NCI-H1694 (cell line): ENCODE measurements at regions not wholly inside any gene's neighbourhood (a gene's known extent, or its start where the extent isn't known, plus 50 kb on each side); places are given as distances from the start of the nearest gene placed in this dataset.

Source experiments
- DNase-seq: peaks from one replicate; lab custom pipeline; 2025; lab: John Stamatoyannopoulos, UW

GRCh38 chr7:25887795-25888559 is 264.0 kb upstream of the NFE2L3 start:
- DNase-seq = no peak

DNA sequence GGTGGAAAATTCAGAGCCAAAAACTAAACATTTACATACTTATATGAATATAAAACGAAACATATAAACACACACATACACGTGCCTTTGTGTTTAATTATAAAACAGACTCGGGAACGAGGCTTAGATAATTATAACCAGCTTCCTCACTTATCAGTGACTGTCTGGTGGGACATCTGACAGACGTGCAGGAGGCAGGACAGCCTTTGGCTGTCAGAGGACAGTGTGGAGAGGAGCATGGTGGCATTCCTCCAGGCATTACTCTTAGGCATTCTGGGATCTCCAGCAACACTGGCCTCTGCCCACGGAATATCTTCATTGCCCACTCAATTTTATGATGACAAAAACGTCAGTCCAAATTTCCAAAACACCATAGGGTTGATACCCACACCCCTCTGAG is 262.2 kb upstream of the NFE2L3 start:
- DNase-seq = no peak

DNA sequence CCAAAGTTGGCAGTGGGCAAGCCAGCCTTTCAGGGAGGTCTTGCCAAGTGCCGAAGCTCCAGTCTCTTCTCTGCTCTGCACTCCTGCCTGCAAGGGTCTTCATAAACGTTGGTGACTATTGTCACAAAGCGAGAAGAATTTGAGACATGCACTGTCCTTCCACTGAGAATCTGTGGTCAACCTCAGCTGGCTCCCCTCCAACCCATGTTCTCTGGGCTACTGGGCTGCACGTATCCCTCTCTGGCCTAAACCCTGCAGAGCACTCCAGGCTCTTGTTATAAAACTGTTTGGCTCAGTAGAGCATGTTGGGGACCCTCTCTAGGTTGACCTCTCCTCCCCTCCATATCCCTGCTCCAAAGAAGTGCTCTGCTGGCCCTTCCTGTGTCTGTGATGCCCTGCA is 260.4 kb upstream of the NFE2L3 start:
- DNase-seq = no peak

DNA sequence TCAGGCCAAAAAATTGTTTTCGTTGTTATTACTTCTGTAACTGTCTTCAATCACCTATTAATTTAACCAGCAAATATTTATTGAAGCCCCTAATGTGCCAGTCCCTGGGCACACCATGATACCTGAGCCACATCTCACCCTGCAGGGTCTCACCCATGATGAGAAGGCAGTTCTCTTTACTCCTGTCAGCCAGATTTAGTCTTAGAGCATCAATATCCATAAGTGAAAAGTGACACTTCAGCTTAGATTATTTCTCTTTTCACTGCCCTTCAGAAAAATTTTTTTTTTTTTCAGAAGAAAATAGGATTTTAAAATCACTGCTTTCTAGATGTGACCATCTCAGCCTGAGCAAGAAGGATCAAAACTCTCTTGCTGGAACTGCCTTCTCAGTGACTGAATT is 258.6 kb upstream of the NFE2L3 start:
- DNase-seq = no peak

DNA sequence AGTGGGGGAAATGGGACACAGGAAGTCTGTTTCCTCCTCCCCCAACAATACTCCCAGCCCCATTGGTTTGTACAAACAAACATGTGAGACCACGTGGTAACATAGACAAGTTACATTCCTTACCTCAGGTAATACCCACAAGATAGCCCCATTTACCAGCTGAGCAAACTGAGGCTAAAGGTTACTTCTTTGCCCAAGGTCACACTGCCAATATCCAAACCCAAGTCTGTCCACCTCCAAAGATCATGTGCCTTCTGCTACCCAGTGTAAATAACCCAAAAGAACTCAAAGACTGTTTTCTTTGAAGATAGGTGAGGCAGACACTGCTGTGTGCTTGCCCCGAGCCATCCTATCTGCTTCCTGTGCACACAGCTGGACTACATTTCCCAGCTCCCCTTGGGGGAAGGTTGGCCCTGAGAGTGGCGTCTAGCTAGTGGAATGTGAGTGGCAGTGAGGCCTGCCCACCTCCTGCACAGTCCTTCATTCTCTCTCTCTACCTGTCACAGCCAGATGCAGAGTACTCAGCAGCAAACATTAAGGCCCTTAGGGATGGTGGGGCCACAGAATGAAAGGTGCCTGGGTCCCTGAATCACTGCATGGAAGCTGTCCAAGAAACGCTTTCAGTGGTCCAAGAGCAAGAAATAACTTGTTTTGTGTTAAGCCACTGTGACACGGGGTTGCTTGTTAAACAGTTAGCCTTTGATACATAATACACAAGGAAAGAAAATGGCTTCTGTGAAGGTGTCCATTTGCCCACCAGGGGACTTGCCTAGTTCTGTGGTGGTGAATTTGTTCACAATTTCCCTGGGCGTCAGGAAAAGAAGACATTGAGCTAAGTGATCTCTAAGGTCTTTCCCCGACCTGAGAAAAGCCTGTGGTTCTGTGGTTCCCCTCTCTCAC is 257.7 kb upstream of the NFE2L3 start:
- DNase-seq = no peak

DNA sequence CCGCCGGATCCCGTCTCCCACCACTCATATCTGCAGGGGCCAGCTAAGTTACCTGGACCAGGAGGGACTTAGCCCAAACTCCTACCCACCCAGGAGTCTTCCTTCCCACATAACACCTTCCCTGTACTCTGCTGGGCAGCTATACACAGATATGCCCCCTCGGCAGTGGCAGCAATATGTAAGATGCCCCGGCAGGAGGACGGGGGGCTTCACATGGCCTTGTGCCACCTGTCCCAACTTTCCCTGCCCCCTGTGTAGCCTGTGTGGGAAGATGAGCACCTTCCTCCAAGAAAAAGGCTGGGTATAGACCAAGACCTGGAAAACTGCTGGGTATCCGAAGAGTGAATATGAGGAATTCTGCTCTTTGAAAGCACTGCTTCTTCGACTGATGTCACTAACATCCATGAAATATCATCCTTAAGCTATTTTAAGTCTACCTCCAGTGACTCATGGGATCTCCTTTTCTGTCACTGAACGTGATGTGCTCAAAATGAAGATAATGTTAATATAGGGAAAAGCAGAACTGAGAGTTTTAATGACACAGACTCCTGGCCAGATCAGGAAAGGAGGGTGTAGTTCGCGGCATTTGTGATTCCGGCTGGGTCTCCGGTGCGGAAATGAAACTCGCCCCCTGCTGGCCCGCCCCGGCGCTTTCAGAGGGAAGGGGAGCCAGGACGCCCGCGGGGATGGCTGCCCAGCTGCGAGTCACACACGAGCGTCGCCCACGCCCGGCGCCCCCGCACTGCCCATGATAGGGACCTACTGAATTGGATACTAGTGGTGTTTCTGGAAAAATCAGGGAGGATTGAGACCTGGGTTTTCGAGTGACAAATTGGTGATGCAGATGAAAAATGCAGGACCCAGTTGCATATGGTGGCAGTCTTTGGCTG is 256.9 kb upstream of the NFE2L3 start:
- DNase-seq = no peak

- DNase-seq = no peak
Measured at GRCh38 chr7:25895792-25896171, 256.2 kb upstream of the NFE2L3 start.

DNA sequence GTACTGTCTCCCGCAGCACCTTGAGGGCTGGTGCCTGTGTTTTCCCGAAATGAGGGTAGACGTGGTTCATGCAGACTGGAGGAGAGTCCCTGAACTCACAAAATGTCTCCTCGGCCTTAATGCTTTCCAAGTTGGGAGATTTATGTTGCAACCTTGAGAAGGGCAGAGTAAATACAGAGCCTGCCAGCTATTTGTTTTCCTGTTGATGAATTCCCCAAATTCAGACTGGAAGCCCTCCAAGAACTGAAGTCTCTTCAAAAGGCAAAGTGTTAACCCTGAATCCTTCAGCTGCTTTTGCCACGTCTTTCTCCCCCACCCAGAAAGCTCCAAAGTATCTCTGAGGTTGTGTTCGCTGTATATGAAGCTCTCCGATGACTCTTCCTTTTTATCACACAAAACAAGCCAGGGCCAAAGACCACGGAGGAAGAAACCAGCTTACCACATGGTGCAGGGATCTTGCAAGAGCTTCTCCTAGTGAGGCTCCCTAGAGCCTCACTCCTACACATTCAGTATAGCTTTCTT is 254.7 kb upstream of the NFE2L3 start:
- DNase-seq = no peak

GRCh38 chr7:25900245-25900644 is 251.8 kb upstream of the NFE2L3 start:
- no peak for DNase-seq

- no peak for DNase-seq
Measured at GRCh38 chr7:25900877-25901276, 251.1 kb upstream of the NFE2L3 start.

DNA sequence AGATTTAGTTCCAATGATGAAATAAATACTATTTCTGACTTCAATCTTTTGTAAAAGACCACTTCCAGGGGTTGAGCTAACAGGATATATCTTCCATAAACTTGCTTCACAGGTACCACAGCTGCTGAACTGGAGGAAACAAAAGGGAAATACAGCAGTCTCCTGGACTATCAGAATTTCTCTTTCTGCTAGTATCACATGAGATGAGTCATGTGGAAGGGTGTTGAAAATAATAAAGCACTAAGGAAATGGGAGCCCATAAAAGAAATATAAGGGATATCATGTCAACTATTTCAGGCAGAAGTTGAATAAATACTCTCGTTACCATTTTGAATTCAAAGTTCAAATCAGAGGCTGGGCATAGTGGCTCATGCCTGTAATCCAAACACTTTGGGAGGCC is 250.3 kb upstream of the NFE2L3 start:
- DNase-seq = no peak

GRCh38 chr7:25906003-25906402 is 246.0 kb upstream of the NFE2L3 start:
- no peak for DNase-seq

GRCh38 chr7:25906760-25907159 is 245.2 kb upstream of the NFE2L3 start:
- no peak for DNase-seq

DNA sequence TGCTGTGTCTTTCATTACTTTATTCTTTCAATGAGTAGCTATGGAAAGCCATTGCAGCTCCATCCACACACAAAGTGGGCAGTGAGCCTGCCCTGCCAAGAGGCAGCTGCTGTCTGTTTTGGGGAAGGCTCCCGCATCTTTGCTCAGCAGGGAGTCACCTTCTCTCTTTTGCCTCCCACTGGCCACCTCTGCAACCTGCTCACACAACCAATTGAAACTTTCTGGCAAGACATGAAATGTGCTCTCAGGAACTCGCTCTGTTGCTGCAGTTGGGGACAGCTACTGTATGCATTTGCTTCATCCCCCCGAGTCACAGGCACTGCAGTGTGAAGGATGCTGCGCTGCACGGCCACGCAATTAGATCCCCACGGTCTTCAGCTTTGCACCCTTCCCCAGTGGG is 244.8 kb upstream of the NFE2L3 start:
- no peak for DNase-seq

DNA sequence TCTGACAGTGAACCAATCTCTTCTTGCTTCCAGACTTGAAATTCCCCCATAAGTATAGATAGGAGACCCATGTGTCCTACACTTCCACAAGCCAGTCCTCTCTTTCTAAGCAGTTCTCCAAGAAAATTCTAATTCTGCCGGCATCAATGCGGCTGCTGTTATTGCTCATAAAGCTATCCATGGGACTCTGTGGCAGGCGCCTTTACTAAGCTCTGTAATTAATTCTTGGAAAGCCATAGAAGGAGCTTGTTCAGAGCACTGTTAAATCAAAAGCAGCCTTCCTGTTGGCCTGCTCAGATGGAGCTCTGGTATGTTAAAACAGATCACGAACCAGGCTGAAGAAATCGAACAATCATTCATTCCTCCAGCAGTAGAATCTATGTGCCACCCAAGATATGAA is 244.3 kb upstream of the NFE2L3 start:
- DNase-seq = no peak

- DNase-seq = no peak
Measured at GRCh38 chr7:25908154-25908949, 243.6 kb upstream of the NFE2L3 start.

DNA sequence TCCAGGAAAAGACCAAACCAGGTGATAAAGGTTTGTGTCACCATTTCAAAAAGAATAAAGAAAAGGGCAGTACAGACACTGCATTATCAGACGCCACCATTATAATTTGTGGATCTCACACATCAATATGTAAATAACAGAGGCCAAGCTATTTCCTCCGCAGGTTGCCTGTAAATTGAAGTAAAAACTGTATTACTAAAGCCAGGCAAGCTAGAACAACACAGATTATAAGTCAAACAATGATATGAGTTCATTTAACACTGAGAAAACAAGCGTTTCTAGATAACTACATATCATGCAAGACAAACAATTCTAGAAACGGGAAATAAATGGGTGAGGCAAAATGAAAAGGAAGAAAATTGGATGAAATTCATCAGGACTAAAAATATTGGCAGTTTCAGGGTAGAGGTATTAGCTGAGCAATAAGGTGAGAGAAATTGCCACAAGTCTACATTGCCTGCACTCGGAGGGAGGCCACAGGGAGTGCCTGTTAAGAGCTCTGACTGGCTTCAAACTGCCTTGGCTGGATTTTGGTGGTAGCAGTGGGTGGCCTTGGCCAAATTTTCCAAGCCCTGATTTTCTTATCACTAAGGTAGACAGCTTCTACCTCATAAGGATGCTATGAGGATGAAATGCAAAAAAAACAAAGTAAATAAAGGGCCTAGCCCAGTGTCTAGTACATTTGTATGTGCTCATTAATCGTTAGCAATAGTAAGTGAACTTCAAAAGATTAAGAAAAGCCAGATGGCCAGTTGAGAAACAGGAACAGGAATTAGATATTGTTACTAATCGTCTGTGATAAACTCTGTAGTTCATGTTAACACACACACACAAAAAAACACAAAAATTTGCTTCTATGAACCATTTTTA is 240.0 kb upstream of the NFE2L3 start:
- DNase-seq = no peak

- DNase-seq = no peak
Measured at GRCh38 chr7:25913598-25914224, 238.3 kb upstream of the NFE2L3 start.

- DNase-seq = no peak
Measured at GRCh38 chr7:25918731-25919130, 233.3 kb upstream of the NFE2L3 start.

DNA sequence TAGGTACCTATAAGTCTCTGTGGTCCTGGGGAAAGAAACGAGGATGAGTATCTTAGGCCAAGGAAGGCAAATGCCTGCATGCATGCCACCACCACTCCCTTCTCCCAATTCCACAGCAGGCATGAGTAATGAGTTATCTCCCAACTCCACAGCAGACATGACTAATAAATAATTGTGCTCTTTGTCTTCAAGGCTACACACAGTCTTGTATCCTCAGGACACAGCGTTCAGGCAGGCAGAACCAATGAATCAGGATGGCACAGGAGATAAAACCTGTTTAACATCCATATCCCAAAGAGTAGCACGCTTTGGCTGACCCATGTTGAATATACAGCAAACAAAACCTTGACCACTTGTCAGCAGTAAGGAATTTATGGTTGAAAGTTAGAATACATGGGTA is 229.7 kb upstream of the NFE2L3 start:
- DNase-seq = no peak
